ENCODE measurements at regions not wholly inside any gene's neighbourhood (a gene's known extent, or its start where the extent isn't known, plus 50 kb on each side); places are given as distances from the start of the nearest gene placed in this dataset.

DNA sequence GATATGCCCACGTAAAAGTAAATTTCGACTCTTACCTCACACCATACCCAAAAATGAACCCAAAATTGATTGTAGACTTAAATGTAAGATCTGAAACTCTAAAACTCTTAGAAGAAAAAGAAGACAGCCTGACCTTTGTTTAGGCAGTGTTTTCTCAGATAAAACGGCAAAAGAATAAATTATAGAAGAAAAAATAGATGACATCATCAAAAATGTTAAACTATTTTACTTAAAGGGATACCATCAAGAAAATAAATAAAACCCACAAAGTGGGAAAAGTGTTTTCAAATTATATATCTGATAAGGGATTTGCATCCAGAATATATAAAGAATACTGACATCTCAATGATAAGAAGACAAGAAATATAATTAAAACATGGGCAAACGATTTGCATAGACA, 862.7 kb downstream of the DTWD2 start:
- TF ChIP-seq, protein P1, sequence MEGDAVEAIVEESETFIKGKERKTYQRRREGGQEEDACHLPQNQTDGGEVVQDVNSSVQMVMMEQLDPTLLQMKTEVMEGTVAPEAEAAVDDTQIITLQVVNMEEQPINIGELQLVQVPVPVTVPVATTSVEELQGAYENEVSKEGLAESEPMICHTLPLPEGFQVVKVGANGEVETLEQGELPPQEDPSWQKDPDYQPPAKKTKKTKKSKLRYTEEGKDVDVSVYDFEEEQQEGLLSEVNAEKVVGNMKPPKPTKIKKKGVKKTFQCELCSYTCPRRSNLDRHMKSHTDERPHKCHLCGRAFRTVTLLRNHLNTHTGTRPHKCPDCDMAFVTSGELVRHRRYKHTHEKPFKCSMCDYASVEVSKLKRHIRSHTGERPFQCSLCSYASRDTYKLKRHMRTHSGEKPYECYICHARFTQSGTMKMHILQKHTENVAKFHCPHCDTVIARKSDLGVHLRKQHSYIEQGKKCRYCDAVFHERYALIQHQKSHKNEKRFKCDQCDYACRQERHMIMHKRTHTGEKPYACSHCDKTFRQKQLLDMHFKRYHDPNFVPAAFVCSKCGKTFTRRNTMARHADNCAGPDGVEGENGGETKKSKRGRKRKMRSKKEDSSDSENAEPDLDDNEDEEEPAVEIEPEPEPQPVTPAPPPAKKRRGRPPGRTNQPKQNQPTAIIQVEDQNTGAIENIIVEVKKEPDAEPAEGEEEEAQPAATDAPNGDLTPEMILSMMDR (IDR thresholded peaks at IDR 0.05) = no peak
- TF ChIP-seq POLR2A (IDR thresholded peaks at IDR 0.05) = no peak

All from thyroid gland (tissue), 4 donors.